VCaP (cell line): ENCODE measurements at regions not wholly inside any gene's neighbourhood (a gene's known extent, or its start where the extent isn't known, plus 50 kb on each side); places are given as distances from the start of the nearest gene placed in this dataset.

ENCODE experiments used
- H3K27ac ChIP-seq: fragments of 450-650 bp; 2 replicates; pipeline ENCODE4 v1.5.1; 2017
- CTCF ChIP-seq: fragments of 450-650 bp; conservative IDR thresholded peaks from 2 replicates; pipeline ENCODE4 v1.5.1; 2017; ENCODE audit warnings: mild to moderate bottlenecking, moderate library complexity

DNA sequence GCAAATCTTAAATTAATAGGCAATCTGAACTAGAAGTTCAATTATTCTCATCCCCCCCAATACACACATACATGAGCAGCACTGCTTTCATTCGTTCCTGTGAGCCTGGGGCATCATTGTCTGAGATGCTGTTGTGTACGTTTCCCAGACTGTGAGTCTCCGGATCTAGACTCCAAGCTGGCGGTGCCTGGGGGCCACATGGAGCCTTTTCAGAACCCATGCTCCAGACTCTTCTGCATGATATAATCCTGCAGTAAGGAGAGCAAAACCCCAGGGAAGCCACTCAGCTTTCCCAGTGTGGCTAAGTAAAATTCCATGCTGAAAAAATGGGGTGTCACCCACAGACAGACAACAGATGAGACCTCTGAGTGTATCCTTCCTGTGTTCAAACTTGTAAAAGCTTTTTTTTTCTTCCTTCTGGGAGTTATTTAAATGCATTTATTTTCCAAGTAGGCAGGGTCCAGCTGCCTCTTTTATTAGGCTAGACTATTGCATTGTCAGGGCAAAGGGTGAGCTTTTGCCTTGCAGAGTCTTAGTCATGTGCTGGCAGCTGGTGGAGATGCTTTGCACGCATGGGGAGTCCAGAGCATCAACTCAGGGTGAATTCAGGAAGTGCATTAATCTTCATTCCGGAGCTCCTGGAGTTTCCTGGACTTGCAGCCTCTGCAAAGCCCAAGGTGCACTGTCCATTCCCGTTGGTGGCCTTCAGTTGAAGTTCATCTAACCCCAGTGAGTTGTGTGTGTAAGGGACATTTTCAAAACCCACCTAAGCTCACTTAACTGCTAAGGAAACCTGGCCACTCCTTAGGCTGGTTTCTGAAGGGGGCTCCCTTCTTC is 185.7 kb upstream of the ADO start:
- H3K27ac ChIP-seq = no peak overlapping the region
- TF ChIP-seq CTCF = no peak

DNA sequence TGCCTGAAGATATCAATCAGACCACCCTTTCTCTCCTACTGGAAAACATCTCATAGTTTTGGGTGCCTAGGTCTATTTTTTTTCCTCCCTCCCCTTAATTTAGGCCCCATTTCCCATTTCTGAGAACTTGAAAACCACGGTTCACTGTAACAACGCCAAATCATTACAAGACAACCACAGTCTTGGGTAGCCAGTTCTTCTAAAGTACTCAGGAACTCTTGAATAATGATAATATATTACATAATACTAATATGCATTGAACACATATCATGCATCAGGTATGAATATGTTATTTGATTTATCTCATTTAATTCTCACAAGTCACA is 185.1 kb upstream of the ADO start:
- no peak overlapping the region for H3K27ac ChIP-seq
- TF ChIP-seq CTCF = no peak

GRCh38 chr10:62620491-62620890 is 184.0 kb upstream of the ADO start:
- H3K27ac ChIP-seq = no peak overlapping the region
- TF ChIP-seq CTCF = no peak

- TF ChIP-seq CTCF = no peak
- no peak overlapping the region for H3K27ac ChIP-seq
Measured at GRCh38 chr10:62623223-62623622, 181.3 kb upstream of the ADO start.

DNA sequence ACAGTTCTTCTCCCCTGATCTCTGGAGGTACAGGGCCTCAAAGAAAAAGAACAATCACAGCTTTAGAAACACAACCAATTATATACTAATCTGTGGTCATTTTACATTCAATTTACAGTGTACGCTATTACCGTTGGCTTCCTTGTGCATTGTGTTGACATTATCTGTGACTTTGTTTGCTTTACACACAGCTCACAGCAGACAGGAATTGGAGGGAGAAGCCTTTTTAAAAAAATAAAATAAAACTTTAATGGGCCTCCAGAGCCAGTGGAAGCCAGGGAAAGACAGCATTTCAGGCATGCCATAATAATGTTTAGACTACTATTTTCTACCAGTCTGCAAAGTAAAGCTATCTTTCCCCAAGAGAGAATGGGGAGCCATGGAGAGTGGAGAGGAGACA is 179.0 kb upstream of the ADO start:
- TF ChIP-seq CTCF = no peak
- H3K27ac ChIP-seq = peak overlapping the region; percentile 75

DNA sequence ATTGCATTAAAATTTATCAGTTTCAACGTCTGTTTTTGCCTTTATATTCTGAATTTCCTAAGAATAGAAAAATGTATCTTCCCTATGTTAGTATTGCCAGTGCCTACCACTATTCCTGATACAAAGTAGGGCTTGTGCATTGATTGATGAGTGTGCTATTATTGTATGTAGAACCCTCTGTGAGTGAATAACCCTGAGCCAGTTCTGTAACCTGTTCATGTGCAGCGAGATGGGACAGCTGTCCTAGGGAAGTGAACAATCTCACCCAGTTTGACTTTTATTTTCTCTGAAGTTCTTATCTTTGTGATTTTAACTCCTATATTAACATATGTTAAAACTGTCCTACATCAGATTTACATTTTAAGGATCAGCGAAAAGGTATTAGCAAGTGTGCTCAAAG is 178.4 kb upstream of the ADO start:
- TF ChIP-seq CTCF = no peak
- peak overlapping the region; percentile 75 for H3K27ac ChIP-seq

DNA sequence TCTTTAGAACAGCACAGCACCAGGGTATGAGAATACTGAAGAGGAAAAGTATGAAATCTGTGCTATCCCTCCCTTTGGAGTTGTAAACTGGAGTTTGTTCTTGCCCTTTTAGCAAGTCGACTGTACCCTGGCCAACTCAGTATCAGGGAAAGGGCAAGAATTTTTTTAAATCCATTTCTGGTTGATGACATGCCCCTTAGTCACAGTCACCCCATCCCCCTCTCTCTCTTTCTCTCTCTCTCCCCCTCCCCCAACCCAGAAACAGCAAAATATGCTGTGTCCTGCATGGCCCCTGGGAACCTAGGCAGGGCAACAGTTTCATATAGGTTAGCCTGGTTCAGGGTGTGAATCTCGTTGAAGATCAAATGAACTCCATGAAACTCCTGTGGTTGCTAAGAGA is 177.7 kb upstream of the ADO start:
- no peak for TF ChIP-seq CTCF
- H3K27ac ChIP-seq = no peak overlapping the region
